ENCODE measurements at regions not wholly inside any gene's neighbourhood (a gene's known extent, or its start where the extent isn't known, plus 50 kb on each side); places are given as distances from the start of the nearest gene placed in this dataset.

- TF ChIP-seq, protein P1, sequence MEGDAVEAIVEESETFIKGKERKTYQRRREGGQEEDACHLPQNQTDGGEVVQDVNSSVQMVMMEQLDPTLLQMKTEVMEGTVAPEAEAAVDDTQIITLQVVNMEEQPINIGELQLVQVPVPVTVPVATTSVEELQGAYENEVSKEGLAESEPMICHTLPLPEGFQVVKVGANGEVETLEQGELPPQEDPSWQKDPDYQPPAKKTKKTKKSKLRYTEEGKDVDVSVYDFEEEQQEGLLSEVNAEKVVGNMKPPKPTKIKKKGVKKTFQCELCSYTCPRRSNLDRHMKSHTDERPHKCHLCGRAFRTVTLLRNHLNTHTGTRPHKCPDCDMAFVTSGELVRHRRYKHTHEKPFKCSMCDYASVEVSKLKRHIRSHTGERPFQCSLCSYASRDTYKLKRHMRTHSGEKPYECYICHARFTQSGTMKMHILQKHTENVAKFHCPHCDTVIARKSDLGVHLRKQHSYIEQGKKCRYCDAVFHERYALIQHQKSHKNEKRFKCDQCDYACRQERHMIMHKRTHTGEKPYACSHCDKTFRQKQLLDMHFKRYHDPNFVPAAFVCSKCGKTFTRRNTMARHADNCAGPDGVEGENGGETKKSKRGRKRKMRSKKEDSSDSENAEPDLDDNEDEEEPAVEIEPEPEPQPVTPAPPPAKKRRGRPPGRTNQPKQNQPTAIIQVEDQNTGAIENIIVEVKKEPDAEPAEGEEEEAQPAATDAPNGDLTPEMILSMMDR (IDR thresholded peaks at IDR 0.05) = no peak
- TF ChIP-seq POLR2A (IDR thresholded peaks at IDR 0.05) = no peak
Observed at GRCh38 chr2:82233806-82234205, 1929.3 kb upstream of the LRRTM1 start.
